Left renal cortex interstitium (tissue), 4 donors: ENCODE measurements at regions not wholly inside any gene's neighbourhood (a gene's known extent, or its start where the extent isn't known, plus 50 kb on each side); places are given as distances from the start of the nearest gene placed in this dataset.
"Not testable (repeated sequence)": the region's sequence is repeated elsewhere in the genome, so short reads cannot be mapped to it uniquely, and the experiment has no call there.

Experiments used
- DNase-seq, 4 donors: peaks; one replicate each; pipeline ENCODE4 v3.0.0-alpha.2; 2013; ENCODE audit warnings: low read depth in 4 of 4, low spot score in 2 of 4, missing footprints in 1 of 4

GRCh38 chr14:105705862-105706700 lies 179.7 kb downstream of the TMEM121 start:
- DNase-seq: not testable (repeated sequence)

- not testable (repeated sequence) for DNase-seq
These were observed 180.3 kb downstream of the TMEM121 start for GRCh38 chr14:105706701-105707019.

GRCh38 chr14:105707099-105707498 lies 180.7 kb downstream of the TMEM121 start:
- not testable (repeated sequence) for DNase-seq

- not testable (repeated sequence) for DNase-seq
These were observed 181.4 kb downstream of the TMEM121 start for GRCh38 chr14:105707723-105708151.

GRCh38 chr14:105708251-105709134 lies 182.1 kb downstream of the TMEM121 start:
- not testable (repeated sequence) for DNase-seq

GRCh38 chr14:105709281-105710118 lies 183.1 kb downstream of the TMEM121 start:
- DNase-seq: no peak

- DNase-seq: no peak
These were observed 184.0 kb downstream of the TMEM121 start for GRCh38 chr14:105710119-105711043.

GRCh38 chr14:105711044-105711620 lies 184.7 kb downstream of the TMEM121 start:
- no peak for DNase-seq

GRCh38 chr14:105711841-105712460 lies 185.6 kb downstream of the TMEM121 start:
- no peak for DNase-seq

GRCh38 chr14:105712670-105713069 lies 186.3 kb downstream of the TMEM121 start:
- DNase-seq: not testable (repeated sequence)

GRCh38 chr14:105713160-105713559 lies 186.8 kb downstream of the TMEM121 start:
- not testable (repeated sequence) for DNase-seq

GRCh38 chr14:105713836-105714235 lies 187.5 kb downstream of the TMEM121 start:
- not testable (repeated sequence) for DNase-seq

GRCh38 chr14:105718787-105719186 lies 192.4 kb downstream of the TMEM121 start:
- DNase-seq: not testable (repeated sequence)

- not testable (repeated sequence) for DNase-seq
These were observed 193.7 kb downstream of the TMEM121 start for GRCh38 chr14:105720106-105720505.

GRCh38 chr14:105720852-105721601 lies 194.6 kb downstream of the TMEM121 start:
- DNase-seq: not testable (repeated sequence)

- DNase-seq: not testable (repeated sequence)
These were observed 195.2 kb downstream of the TMEM121 start for GRCh38 chr14:105721602-105721970.

GRCh38 chr14:105721996-105722709 lies 195.8 kb downstream of the TMEM121 start:
- not testable (repeated sequence) for DNase-seq
